PC-9 (cell line): ENCODE measurements at regions not wholly inside any gene's neighbourhood (a gene's known extent, or its start where the extent isn't known, plus 50 kb on each side); places are given as distances from the start of the nearest gene placed in this dataset.

Source experiments
- BruUV-seq: library from RNA; stranded (reverse); fragments of 400-500 nt; replicated peaks from 2 replicates; lab custom pipeline; 2021; lab: Mats Ljungman, UMichigan
- CTCF ChIA-PET: fragments of 300-600 bp; sonication (Branson Sonifier 250); formaldehyde crosslinking; loops from one replicate; lab custom pipeline; 2022; ENCODE audit warnings: antibody characterized with exemption; lab: Charles Lee
- POLR2A ChIA-PET: fragments of 300-600 bp; sonication (Branson Sonifier 250); formaldehyde crosslinking; loops from one replicate; lab custom pipeline; 2022; ENCODE audit warnings: antibody characterized with exemption; ENCODE audit not compliant: unreplicated experiment; lab: Charles Lee
- DNase-seq, 2 experiments: peaks; one replicate each; pipeline versions ENCODE4 v3.0.0 to v3.0.0-alpha.2; 2015 to 2022; ENCODE audit warnings: mixed read lengths in 1 of 2
- H2AFZ ChIP-seq: fragments of 200-600 bp; sonication (generic); 2 replicates; pipeline ENCODE4 v1.8.1; 2017; ENCODE audit warnings: antibody characterized with exemption
- H3F3A ChIP-seq: fragments of 200-600 bp; sonication (generic); 2 replicates; pipeline ENCODE4 v1.8.1; 2017; ENCODE audit warnings: antibody characterized with exemption, mild to moderate bottlenecking, low read depth; ENCODE audit not compliant: insufficient read depth
- H3K27ac ChIP-seq: fragments of 200-600 bp; sonication (generic); 2 replicates; pipeline ENCODE4 v1.6.1; 2016; ENCODE audit warnings: mixed run types
- H3K27me3 ChIP-seq: fragments of 200-600 bp; sonication (generic); 2 replicates; pipeline ENCODE4 v1.6.1; 2016; ENCODE audit warnings: low read depth, mixed run types; ENCODE audit not compliant: insufficient read depth
- H3K36me3 ChIP-seq: fragments of 200-600 bp; sonication (generic); 2 replicates; pipeline ENCODE4 v1.6.1; 2016; ENCODE audit warnings: low read depth, mixed run types
- H3K4me1 ChIP-seq: fragments of 200-600 bp; sonication (generic); replicated peaks from 2 replicates; pipeline ENCODE4 v1.6.1; 2016; ENCODE audit warnings: mixed run types; ENCODE audit not compliant: insufficient read depth
- H3K4me2 ChIP-seq: fragments of 200-600 bp; sonication (generic); 2 replicates; pipeline ENCODE4 v1.6.1; 2017; ENCODE audit warnings: mixed run types
- H3K4me3 ChIP-seq: fragments of 200-600 bp; sonication (generic); 2 replicates; pipeline ENCODE4 v1.6.1; 2016; ENCODE audit warnings: mixed run types
- H3K79me2 ChIP-seq: fragments of 200-600 bp; sonication (generic); 2 replicates; pipeline ENCODE4 v1.6.1; 2017; ENCODE audit warnings: low read depth, mixed run types
- H3K9me2 ChIP-seq: fragments of 200-600 bp; sonication (generic); 2 replicates; pipeline ENCODE4 v1.8.1; 2017; ENCODE audit warnings: mild to moderate bottlenecking; ENCODE audit not compliant: insufficient read depth
- H3K9me3 ChIP-seq: fragments of 200-600 bp; sonication (generic); 2 replicates; pipeline ENCODE4 v1.8.1; 2016; ENCODE audit warnings: low read depth; ENCODE audit not compliant: insufficient read depth
- H4K20me1 ChIP-seq: fragments of 200-600 bp; sonication (generic); 2 replicates; pipeline ENCODE4 v1.8.1; 2017; ENCODE audit not compliant: insufficient read depth
- EZH2 ChIP-seq: fragments of 200-600 bp; sonication (generic); IDR thresholded peaks from 2 replicates; pipeline ENCODE4 v1.8.0; 2017; ENCODE audit warnings: antibody characterized with exemption, low read depth
- intact Hi-C: fragments of 100-400 bp; cut with micrococcal nuclease; formaldehyde crosslinking; loops from one replicate; pipeline ENCODE4 v1.10.0; 2022; ENCODE audit not compliant: unreplicated experiment
- TF ChIP-seq, protein P1 (sequence below): fragments of 200-600 bp; sonication (generic); conservative IDR thresholded peaks from 2 replicates; pipeline ENCODE4 v1.6.1; 2017; ENCODE audit warnings: mixed run types, antibody characterized with exemption, mild to moderate bottlenecking, moderate library complexity

DNA sequence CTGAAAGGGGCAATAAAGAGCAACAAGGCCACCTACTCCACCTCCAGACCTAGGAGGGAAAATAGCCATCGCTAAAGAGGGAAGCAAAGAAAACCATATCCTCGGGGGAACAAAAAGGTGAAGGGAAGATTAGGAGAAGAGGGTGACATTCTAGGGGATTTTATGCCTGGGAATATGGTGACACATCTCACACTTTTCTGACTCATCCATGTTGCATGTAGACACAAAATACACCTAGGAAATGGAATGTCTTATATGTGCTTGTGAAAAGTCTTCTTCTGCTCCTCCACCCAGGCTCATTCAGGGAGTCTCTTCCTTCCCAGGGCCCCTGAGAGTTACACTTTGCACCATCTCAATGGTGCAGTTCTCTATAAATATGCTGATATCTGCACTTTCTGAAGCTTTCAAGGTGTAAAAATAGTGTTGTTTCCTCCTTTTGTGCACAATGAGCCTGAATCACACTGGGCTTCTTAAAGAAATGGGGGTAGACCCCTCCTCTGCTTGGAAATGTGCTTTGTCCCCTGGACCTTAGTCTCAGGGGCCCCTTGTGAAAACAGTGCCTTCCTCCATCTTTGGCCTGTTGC lies 195.9 kb downstream of the CYYR1 start:
- TF ChIP-seq, protein P1, sequence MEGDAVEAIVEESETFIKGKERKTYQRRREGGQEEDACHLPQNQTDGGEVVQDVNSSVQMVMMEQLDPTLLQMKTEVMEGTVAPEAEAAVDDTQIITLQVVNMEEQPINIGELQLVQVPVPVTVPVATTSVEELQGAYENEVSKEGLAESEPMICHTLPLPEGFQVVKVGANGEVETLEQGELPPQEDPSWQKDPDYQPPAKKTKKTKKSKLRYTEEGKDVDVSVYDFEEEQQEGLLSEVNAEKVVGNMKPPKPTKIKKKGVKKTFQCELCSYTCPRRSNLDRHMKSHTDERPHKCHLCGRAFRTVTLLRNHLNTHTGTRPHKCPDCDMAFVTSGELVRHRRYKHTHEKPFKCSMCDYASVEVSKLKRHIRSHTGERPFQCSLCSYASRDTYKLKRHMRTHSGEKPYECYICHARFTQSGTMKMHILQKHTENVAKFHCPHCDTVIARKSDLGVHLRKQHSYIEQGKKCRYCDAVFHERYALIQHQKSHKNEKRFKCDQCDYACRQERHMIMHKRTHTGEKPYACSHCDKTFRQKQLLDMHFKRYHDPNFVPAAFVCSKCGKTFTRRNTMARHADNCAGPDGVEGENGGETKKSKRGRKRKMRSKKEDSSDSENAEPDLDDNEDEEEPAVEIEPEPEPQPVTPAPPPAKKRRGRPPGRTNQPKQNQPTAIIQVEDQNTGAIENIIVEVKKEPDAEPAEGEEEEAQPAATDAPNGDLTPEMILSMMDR = no peak
- TF ChIP-seq EZH2 = no peak
- H3K9me3 ChIP-seq = no peaks in the 10 kb centered on the region
- H2AFZ ChIP-seq = no peak overlapping the region
- H3K27ac ChIP-seq = no peak overlapping the region
- intact Hi-C loops = no loop called here
- BruUV-seq = no TSS peak
- no peaks in the 10 kb centered on the region for H3K36me3 ChIP-seq
- no peaks in the 10 kb centered on the region for H3K4me1 ChIP-seq
- H3K79me2 ChIP-seq = no peaks in the 10 kb centered on the region
- H3F3A ChIP-seq = no peaks in the 10 kb centered on the region
- H3K4me3 ChIP-seq = no peak overlapping the region
- H3K9me2 ChIP-seq = no peaks in the 10 kb centered on the region
- no peak overlapping the region for H3K4me2 ChIP-seq
- ChIA-PET POLR2A (no interaction called here), CTCF (no interaction called here)
- DNase-seq = no peak
- no peaks in the 10 kb centered on the region for H4K20me1 ChIP-seq
- no peaks in the 10 kb centered on the region for H3K27me3 ChIP-seq

- TF ChIP-seq, protein P1 = no peak
- no peak for TF ChIP-seq EZH2
- Histone ChIP-seq H4K20me1 (no peaks in the 10 kb centered on the region), H3F3A (no peaks in the 10 kb centered on the region), H2AFZ (no peak overlapping the region), H3K9me3 (no peaks in the 10 kb centered on the region), H3K4me1 (no peaks in the 10 kb centered on the region), H3K27me3 (no peaks in the 10 kb centered on the region), H3K9me2 (no peaks in the 10 kb centered on the region), H3K4me2 (no peak overlapping the region), H3K79me2 (no peaks in the 10 kb centered on the region), H3K36me3 (no peaks in the 10 kb centered on the region), H3K4me3 (no peak overlapping the region), H3K27ac (no peak overlapping the region)
- intact Hi-C loops = no loop called here
- no peak for DNase-seq
- ChIA-PET POLR2A (no interaction called here), CTCF (no interaction called here)
- no TSS peak for BruUV-seq
These were observed 198.3 kb downstream of the CYYR1 start for GRCh38 chr21:26374817-26375216.

GRCh38 chr21:26368591-26369320 lies 198.2 kb upstream of the APP start:
- H3K27me3 ChIP-seq = no peaks in the 10 kb centered on the region
- H3K79me2 ChIP-seq = no peaks in the 10 kb centered on the region
- intact Hi-C loops = no loop called here
- H3K36me3 ChIP-seq = no peaks in the 10 kb centered on the region
- BruUV-seq = no TSS peak
- ChIA-PET CTCF (no interaction called here), POLR2A (no interaction called here)
- H3K4me1 ChIP-seq = no peaks in the 10 kb centered on the region
- H3F3A ChIP-seq = no peaks in the 10 kb centered on the region
- no peaks in the 10 kb centered on the region for H4K20me1 ChIP-seq
- H2AFZ ChIP-seq = no peak overlapping the region
- no peak overlapping the region for H3K4me2 ChIP-seq
- no peak for DNase-seq
- no peak overlapping the region for H3K4me3 ChIP-seq
- no peak for TF ChIP-seq EZH2
- TF ChIP-seq, protein P1 = no peak
- H3K9me2 ChIP-seq = no peaks in the 10 kb centered on the region
- H3K27ac ChIP-seq = no peak overlapping the region
- no peaks in the 10 kb centered on the region for H3K9me3 ChIP-seq
